A673 (cell line): ENCODE measurements at regions not wholly inside any gene's neighbourhood (a gene's known extent, or its start where the extent isn't known, plus 50 kb on each side); places are given as distances from the start of the nearest gene placed in this dataset.

ENCODE experiments used
- BruUV-seq: library from RNA; stranded (reverse); fragments of 400-500 nt; replicated peaks from 2 replicates; lab custom pipeline; 2021; lab: Mats Ljungman, UMichigan
- CTCF ChIA-PET: fragments of 300-600 bp; sonication (Branson Sonifier 250); formaldehyde crosslinking; loops from one replicate; lab custom pipeline; 2022; ENCODE audit warnings: antibody characterized with exemption; lab: Charles Lee
- POLR2A ChIA-PET: fragments of 300-600 bp; sonication (Branson Sonifier 250); formaldehyde crosslinking; loops from one replicate; lab custom pipeline; 2022; ENCODE audit warnings: antibody characterized with exemption; ENCODE audit not compliant: low non-redundant PET; lab: Charles Lee
- DNase-seq: peaks from one replicate; pipeline ENCODE4 v3.0.0-alpha.2; 2015; ENCODE audit warnings: low spot score
- H3K27ac ChIP-seq: fragments of 200-600 bp; sonication (generic); 2 replicates; pipeline ENCODE4 v1.5.1; 2016; ENCODE audit warnings: mixed run types, low read depth, mild to moderate bottlenecking, mixed read lengths, antibody characterized with exemption, low read length; ENCODE audit not compliant: poor library complexity, severe bottlenecking
- H3K27me3 ChIP-seq: fragments of 200-600 bp; sonication (generic); replicated peaks from 2 replicates; pipeline ENCODE4 v1.6.1; 2017; ENCODE audit warnings: mixed run types, low read depth, mild to moderate bottlenecking, mixed read lengths, antibody characterized with exemption, low read length; ENCODE audit not compliant: insufficient read depth, poor library complexity
- H3K36me3 ChIP-seq: fragments of 200-600 bp; sonication (generic); 2 replicates; pipeline ENCODE4 v1.6.1; 2016; ENCODE audit warnings: mixed run types, mild to moderate bottlenecking, mixed read lengths, antibody characterized with exemption, low read length; ENCODE audit not compliant: insufficient read depth, poor library complexity, severe bottlenecking
- H3K4me1 ChIP-seq: fragments of 200-600 bp; sonication (generic); 2 replicates; pipeline ENCODE4 v1.6.1; 2017; ENCODE audit warnings: mixed run types, mild to moderate bottlenecking, mixed read lengths, antibody characterized with exemption, low read length; ENCODE audit not compliant: insufficient read depth, poor library complexity, severe bottlenecking
- H3K4me3 ChIP-seq: fragments of 200-600 bp; sonication (generic); 2 replicates; pipeline ENCODE4 v1.5.1; 2016; ENCODE audit warnings: low read depth, mixed run types, mild to moderate bottlenecking, mixed read lengths, low read length; ENCODE audit not compliant: poor library complexity, severe bottlenecking
- H3K9me3 ChIP-seq: fragments of 200-600 bp; sonication (generic); 2 replicates; pipeline ENCODE4 v1.6.1; 2016; ENCODE audit warnings: mixed run types, low read depth, mild to moderate bottlenecking, mixed read lengths, antibody characterized with exemption, low read length; ENCODE audit not compliant: poor library complexity, severe bottlenecking
- EZH2 ChIP-seq: fragments of 200-600 bp; sonication (generic); IDR thresholded peaks from 2 replicates; pipeline ENCODE4 v1.6.1; 2017; ENCODE audit warnings: borderline replicate concordance, low read depth, mild to moderate bottlenecking, mixed read lengths, antibody characterized with exemption, low read length; ENCODE audit not compliant: poor library complexity, severe bottlenecking
- intact Hi-C: fragments of 100-400 bp; cut with micrococcal nuclease; formaldehyde crosslinking; loops from one replicate; pipeline ENCODE4 v1.10.0; 2022; ENCODE audit not compliant: unreplicated experiment
- TF ChIP-seq, protein P1 (sequence below): fragments of 300-800, 200-600 bp; sonication (generic); conservative IDR thresholded peaks from 2 replicates; pipeline ENCODE4 v1.5.1; 2017; ENCODE audit warnings: low read depth, mild to moderate bottlenecking, antibody characterized with exemption, low read length, moderate library complexity, mixed read lengths

DNA sequence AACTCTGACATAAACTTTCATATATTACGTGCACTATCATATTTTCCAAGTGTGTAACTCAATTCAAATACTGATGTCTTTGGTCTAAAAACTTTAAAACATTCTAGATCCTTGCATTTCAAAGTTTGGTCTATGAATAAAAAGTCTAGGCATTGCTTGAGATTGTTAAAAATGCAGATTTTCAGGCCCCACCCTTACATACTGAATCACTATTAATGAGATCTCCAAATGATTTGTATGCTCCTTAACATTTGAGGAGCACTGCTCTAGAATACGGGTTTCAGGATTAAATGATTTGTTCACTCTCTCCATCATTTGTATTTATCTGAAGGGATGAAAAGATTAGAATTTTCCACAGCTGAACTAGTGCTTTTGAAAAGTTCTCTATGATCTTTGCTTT is 202.9 kb downstream of the KBTBD8 start:
- POLR2A ChIA-PET, result no interaction called here
- no TSS peak for BruUV-seq
- intact Hi-C loops, result no loop called here

DNA sequence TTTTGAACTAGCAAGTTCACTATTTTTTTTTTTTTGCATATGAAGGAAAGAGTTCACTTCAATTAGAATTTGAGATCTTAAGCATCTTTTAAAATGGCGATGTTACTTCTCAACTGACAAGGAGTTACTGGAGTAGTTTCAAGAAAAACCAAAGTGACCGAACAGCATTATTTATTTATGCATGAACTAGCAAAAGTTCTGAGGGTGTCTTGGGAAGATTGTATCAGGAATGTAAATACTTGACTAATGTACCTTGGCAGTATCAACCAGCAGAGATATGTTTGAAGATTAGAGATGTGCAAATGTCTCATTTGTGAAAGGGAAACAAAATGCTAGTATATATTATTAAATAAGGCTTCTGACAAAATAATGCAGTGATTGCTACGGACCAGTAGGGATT is 203.9 kb downstream of the KBTBD8 start:
- no peaks in the 10 kb centered on the region for H3K4me1 ChIP-seq
- intact Hi-C loops, result no loop called here
- no peaks in the 10 kb centered on the region for H3K36me3 ChIP-seq
- no peak overlapping the region for H3K27ac ChIP-seq
- BruUV-seq, result no TSS peak
- no peaks in the 10 kb centered on the region for H3K9me3 ChIP-seq
- TF ChIP-seq EZH2, result no peak
- TF ChIP-seq, protein P1, sequence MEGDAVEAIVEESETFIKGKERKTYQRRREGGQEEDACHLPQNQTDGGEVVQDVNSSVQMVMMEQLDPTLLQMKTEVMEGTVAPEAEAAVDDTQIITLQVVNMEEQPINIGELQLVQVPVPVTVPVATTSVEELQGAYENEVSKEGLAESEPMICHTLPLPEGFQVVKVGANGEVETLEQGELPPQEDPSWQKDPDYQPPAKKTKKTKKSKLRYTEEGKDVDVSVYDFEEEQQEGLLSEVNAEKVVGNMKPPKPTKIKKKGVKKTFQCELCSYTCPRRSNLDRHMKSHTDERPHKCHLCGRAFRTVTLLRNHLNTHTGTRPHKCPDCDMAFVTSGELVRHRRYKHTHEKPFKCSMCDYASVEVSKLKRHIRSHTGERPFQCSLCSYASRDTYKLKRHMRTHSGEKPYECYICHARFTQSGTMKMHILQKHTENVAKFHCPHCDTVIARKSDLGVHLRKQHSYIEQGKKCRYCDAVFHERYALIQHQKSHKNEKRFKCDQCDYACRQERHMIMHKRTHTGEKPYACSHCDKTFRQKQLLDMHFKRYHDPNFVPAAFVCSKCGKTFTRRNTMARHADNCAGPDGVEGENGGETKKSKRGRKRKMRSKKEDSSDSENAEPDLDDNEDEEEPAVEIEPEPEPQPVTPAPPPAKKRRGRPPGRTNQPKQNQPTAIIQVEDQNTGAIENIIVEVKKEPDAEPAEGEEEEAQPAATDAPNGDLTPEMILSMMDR, result no peak
- ChIA-PET CTCF (no interaction called here), POLR2A (no interaction called here)
- no peak overlapping the region for H3K4me3 ChIP-seq
- H3K27me3 ChIP-seq, result no peaks in the 10 kb centered on the region
- DNase-seq, result no peak

More for the DNA sequence above, 202.9 kb downstream of the KBTBD8 start:
- no peak for DNase-seq
- H3K27ac ChIP-seq, result no peak overlapping the region
- no peaks in the 10 kb centered on the region for H3K27me3 ChIP-seq
- CTCF ChIA-PET, result no interaction called here
- no peaks in the 10 kb centered on the region for H3K9me3 ChIP-seq
- no peaks in the 10 kb centered on the region for H3K36me3 ChIP-seq
- no peak overlapping the region for H3K4me3 ChIP-seq
- TF ChIP-seq, protein P1, result no peak
- no peaks in the 10 kb centered on the region for H3K4me1 ChIP-seq

DNA sequence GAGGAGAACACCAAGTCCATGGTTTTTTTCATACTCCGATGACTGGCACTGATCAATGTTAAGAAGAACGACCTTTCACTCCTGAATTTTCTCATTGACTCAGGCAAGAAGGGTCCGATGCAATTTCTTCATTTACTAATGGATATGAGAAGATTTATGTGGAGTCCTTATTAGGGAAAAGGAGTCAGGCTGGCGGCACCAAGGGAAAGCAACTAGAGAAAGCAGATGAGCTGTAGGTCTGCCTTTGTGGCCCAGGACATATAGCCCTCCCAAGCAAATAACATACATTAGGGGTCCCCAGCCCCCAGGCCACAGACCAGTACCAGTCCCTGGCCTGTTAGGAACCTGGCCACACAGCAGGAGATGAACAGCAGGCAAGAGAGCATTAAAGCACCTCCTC is 206.8 kb downstream of the KBTBD8 start:
- no peaks in the 10 kb centered on the region for H3K36me3 ChIP-seq
- no peak overlapping the region for H3K27ac ChIP-seq
- DNase-seq, result no peak
- CTCF ChIA-PET, result no interaction called here
- intact Hi-C loops, result no loop called here
- H3K4me1 ChIP-seq, result no peaks in the 10 kb centered on the region
- H3K27me3 ChIP-seq, result no peaks in the 10 kb centered on the region
- TF ChIP-seq, protein P1, result no peak
- TF ChIP-seq EZH2, result no peak
- H3K9me3 ChIP-seq, result no peaks in the 10 kb centered on the region
- POLR2A ChIA-PET, result no interaction called here
- no peak overlapping the region for H3K4me3 ChIP-seq
- no TSS peak for BruUV-seq
